ENCODE measurements at regions not wholly inside any gene's neighbourhood (a gene's known extent, or its start where the extent isn't known, plus 50 kb on each side); places are given as distances from the start of the nearest gene placed in this dataset.

GRCh38 chr6:1230689-1231605 is 81.0 kb upstream of the FOXQ1 start:
- Histone ChIP-seq H3K27me3 (ENCODE audit: insufficient read depth, poor library complexity, severe bottlenecking) (no peaks in the 10 kb centered on the region), H3K27ac (replicated peaks) (no peak overlapping the region), H3K4me3 (replicated peaks; ENCODE audit: insufficient read depth, low read length) (no peak overlapping the region)
- DNase-seq (ENCODE audit: low read depth in 1 of 2, low spot score in 1 of 2) = no peak
- TF ChIP-seq POLR2AphosphoS5 (IDR thresholded peaks at IDR 0.05; ENCODE audit: low read depth) = no peak

DNA sequence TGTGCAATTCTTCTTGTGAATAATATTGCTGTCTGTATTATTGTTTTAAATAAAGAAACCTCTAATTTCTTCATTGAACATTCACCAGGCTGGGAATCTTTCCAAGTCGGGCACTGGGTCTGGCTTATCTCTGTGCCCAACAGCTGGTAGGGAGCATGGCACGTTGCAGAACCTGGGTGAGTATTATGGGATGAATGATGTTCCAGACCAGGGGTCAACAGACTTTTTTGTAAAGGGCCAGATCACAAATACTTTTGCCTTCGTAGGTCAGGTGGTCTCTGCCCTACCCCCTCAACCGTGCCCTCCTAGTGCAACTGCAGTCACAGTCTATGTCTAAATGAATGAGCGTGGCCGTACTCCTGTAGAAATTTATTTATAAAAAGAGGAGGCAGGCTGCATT is 81.6 kb upstream of the FOXQ1 start:
- Histone ChIP-seq H3K27me3 (ENCODE audit: insufficient read depth, poor library complexity, severe bottlenecking) (no peaks in the 10 kb centered on the region), H3K27ac (replicated peaks) (no peak overlapping the region), H3K4me3 (replicated peaks; ENCODE audit: insufficient read depth, low read length) (no peak overlapping the region)
- DNase-seq (ENCODE audit: low read depth in 1 of 2, low spot score in 1 of 2) = no peak
- TF ChIP-seq, protein P1, sequence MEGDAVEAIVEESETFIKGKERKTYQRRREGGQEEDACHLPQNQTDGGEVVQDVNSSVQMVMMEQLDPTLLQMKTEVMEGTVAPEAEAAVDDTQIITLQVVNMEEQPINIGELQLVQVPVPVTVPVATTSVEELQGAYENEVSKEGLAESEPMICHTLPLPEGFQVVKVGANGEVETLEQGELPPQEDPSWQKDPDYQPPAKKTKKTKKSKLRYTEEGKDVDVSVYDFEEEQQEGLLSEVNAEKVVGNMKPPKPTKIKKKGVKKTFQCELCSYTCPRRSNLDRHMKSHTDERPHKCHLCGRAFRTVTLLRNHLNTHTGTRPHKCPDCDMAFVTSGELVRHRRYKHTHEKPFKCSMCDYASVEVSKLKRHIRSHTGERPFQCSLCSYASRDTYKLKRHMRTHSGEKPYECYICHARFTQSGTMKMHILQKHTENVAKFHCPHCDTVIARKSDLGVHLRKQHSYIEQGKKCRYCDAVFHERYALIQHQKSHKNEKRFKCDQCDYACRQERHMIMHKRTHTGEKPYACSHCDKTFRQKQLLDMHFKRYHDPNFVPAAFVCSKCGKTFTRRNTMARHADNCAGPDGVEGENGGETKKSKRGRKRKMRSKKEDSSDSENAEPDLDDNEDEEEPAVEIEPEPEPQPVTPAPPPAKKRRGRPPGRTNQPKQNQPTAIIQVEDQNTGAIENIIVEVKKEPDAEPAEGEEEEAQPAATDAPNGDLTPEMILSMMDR (IDR thresholded peaks at IDR 0.05; ENCODE audit: insufficient read depth, low read length) = no peak
- TF ChIP-seq POLR2AphosphoS5 (IDR thresholded peaks at IDR 0.05; ENCODE audit: low read depth) (no peak), SPI1 (IDR thresholded peaks at IDR 0.05; ENCODE audit: borderline replicate concordance, low read depth) (no peak), GABPA (IDR thresholded peaks at IDR 0.05; ENCODE audit: low read depth) (no peak)
- TF ChIP-seq, protein P2, sequence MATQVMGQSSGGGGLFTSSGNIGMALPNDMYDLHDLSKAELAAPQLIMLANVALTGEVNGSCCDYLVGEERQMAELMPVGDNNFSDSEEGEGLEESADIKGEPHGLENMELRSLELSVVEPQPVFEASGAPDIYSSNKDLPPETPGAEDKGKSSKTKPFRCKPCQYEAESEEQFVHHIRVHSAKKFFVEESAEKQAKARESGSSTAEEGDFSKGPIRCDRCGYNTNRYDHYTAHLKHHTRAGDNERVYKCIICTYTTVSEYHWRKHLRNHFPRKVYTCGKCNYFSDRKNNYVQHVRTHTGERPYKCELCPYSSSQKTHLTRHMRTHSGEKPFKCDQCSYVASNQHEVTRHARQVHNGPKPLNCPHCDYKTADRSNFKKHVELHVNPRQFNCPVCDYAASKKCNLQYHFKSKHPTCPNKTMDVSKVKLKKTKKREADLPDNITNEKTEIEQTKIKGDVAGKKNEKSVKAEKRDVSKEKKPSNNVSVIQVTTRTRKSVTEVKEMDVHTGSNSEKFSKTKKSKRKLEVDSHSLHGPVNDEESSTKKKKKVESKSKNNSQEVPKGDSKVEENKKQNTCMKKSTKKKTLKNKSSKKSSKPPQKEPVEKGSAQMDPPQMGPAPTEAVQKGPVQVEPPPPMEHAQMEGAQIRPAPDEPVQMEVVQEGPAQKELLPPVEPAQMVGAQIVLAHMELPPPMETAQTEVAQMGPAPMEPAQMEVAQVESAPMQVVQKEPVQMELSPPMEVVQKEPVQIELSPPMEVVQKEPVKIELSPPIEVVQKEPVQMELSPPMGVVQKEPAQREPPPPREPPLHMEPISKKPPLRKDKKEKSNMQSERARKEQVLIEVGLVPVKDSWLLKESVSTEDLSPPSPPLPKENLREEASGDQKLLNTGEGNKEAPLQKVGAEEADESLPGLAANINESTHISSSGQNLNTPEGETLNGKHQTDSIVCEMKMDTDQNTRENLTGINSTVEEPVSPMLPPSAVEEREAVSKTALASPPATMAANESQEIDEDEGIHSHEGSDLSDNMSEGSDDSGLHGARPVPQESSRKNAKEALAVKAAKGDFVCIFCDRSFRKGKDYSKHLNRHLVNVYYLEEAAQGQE (IDR thresholded peaks at IDR 0.05; ENCODE audit: insufficient replicate concordance, low read depth) = no peak

- TF ChIP-seq SPI1 (IDR thresholded peaks at IDR 0.05; ENCODE audit: borderline replicate concordance, low read depth) = no peak
- TF ChIP-seq, protein P2 (IDR thresholded peaks at IDR 0.05; ENCODE audit: insufficient replicate concordance, low read depth) = no peak
- TF ChIP-seq, protein P1 (IDR thresholded peaks at IDR 0.05; ENCODE audit: insufficient read depth, low read length) = no peak
- TF ChIP-seq POLR2AphosphoS5 (IDR thresholded peaks at IDR 0.05; ENCODE audit: low read depth) = no peak
- TF ChIP-seq GABPA (IDR thresholded peaks at IDR 0.05; ENCODE audit: low read depth) = no peak
- Histone ChIP-seq H3K27ac (replicated peaks) (no peak overlapping the region), H3K4me3 (replicated peaks; ENCODE audit: insufficient read depth, low read length) (no peak overlapping the region), H3K27me3 (ENCODE audit: insufficient read depth, poor library complexity, severe bottlenecking) (no peaks in the 10 kb centered on the region)
- DNase-seq (ENCODE audit: low read depth in 1 of 2, low spot score in 1 of 2) = no peak
Observed at GRCh38 chr6:1229808-1230207, 82.1 kb upstream of the FOXQ1 start.

DNA sequence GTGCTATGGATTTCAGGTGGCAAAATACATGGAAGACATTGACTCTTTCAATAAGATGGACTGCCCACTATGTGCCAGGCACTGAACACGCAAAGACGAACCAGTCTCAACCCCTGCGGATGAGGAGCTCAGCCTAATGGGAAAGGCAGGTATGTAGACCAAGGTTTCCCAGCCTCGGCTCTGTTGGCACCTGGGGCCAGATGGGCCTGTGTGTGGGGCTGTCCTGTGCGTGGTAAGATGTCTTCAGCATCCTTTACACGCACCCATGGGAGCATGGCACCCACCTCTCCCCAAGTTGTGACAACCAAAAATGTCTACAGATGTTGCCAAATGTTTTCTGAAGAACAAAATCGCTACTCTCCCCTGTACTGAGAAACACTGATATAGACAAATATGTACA is 82.6 kb upstream of the FOXQ1 start:
- no peak for DNase-seq (ENCODE audit: low read depth in 1 of 2, low spot score in 1 of 2)
- Histone ChIP-seq H3K27me3 (ENCODE audit: insufficient read depth, poor library complexity, severe bottlenecking) (no peaks in the 10 kb centered on the region), H3K27ac (replicated peaks) (no peak overlapping the region), H3K4me3 (replicated peaks; ENCODE audit: insufficient read depth, low read length) (no peak overlapping the region)
- no peak for TF ChIP-seq GABPA (IDR thresholded peaks at IDR 0.05; ENCODE audit: low read depth)
- TF ChIP-seq, protein P2 (IDR thresholded peaks at IDR 0.05; ENCODE audit: insufficient replicate concordance, low read depth) = no peak
- no peak for TF ChIP-seq SPI1 (IDR thresholded peaks at IDR 0.05; ENCODE audit: borderline replicate concordance, low read depth)
- TF ChIP-seq, protein P1 (IDR thresholded peaks at IDR 0.05; ENCODE audit: insufficient read depth, low read length) = no peak
- TF ChIP-seq POLR2AphosphoS5 (IDR thresholded peaks at IDR 0.05; ENCODE audit: low read depth) = no peak

All from HL-60 (cell line).